K562 (cell line): ENCODE measurements at regions not wholly inside any gene's neighbourhood (a gene's known extent, or its start where the extent isn't known, plus 50 kb on each side); places are given as distances from the start of the nearest gene placed in this dataset.

ENCODE experiments used
- CTCF ChIP-seq, 3 experiments: IDR thresholded peaks in 2 of 3; conservative IDR thresholded peaks in 1 of 3; 2 replicates each; pipeline ENCODE4 v1.5.1; 2011 to 2012; ENCODE audit warnings: low read length in 3 of 3, mild to moderate bottlenecking in 3 of 3, control low read depth in 2 of 3, improper control_type of control experiment in 1 of 3, inconsistent platforms in 1 of 3, low read depth in 1 of 3, mixed read lengths in 1 of 3, moderate library complexity in 1 of 3; ENCODE audit not compliant: insufficient read depth in 2 of 3
- FOXA1 ChIP-seq: fragments of 450-650 bp; IDR thresholded peaks from 2 replicates; pipeline ENCODE4 v1.6.1; 2016; ENCODE audit warnings: mild to moderate bottlenecking, borderline replicate concordance
- FOXA3 ChIP-seq, 2 experiments: fragments of 450-650 bp in 1 of 2; sonication (generic) in 1 of 2; formaldehyde crosslinking; IDR thresholded peaks in 1 of 2; conservative IDR thresholded peaks in 1 of 2; 2 replicates each; pipeline versions ENCODE4 v1.4.0 to v1.8.0; 2020 to 2022; ENCODE audit warnings: mild to moderate bottlenecking in 2 of 2, missing genetic modification reagents in 1 of 2
- ID3 ChIP-seq, 2 experiments: fragments of 250-450 bp in 1 of 2; fragments of 450-650 bp in 1 of 2; sonication (Bioruptor Pico) in 1 of 2; IDR thresholded peaks; 2 replicates each; pipeline versions ENCODE4 v1.6.1 to v1.8.0; 2016 to 2021; ENCODE audit warnings: mild to moderate bottlenecking in 2 of 2, moderate library complexity in 2 of 2, missing compliant biosample characterization in 1 of 2, missing genetic modification characterization in 1 of 2
- MYC ChIP-seq, 2 experiments: fragments of 250-450 bp in 1 of 2; sonication (Bioruptor Pico) in 1 of 2; IDR thresholded peaks; 2 replicates each; pipeline versions ENCODE4 v1.5.1 to v1.6.1; 2012 to 2021; ENCODE audit warnings: low read depth in 2 of 2, borderline replicate concordance in 1 of 2, improper control_type of control experiment in 1 of 2, low read length in 1 of 2, mild to moderate bottlenecking in 1 of 2, moderate library complexity in 1 of 2
- MYNN ChIP-seq, 2 experiments: sonication (generic); formaldehyde crosslinking in 1 of 2; IDR thresholded peaks; 2 replicates each; pipeline versions ENCODE4 v1.5.0 to v1.6.1; 2016 to 2020; ENCODE audit warnings: antibody characterized with exemption in 1 of 2, missing genetic modification reagents in 1 of 2
- POLR2AphosphoS5 ChIP-seq: IDR thresholded peaks from 2 replicates; pipeline ENCODE4 v1.6.1; 2011; ENCODE audit warnings: mild to moderate bottlenecking, low read depth, low read length, moderate library complexity; ENCODE audit not compliant: control insufficient read depth, insufficient read depth
- RBM39 ChIP-seq: fragments of 200-400 bp; formaldehyde crosslinking; optimal IDR thresholded peaks from 2 replicates; pipeline ENCODE3; 2018; ENCODE audit warnings: low read depth, low read length
- ZNF609 ChIP-seq: sonication (generic); formaldehyde crosslinking; IDR thresholded peaks from 2 replicates; pipeline ENCODE4 v1.8.1; 2023; ENCODE audit warnings: missing genetic modification reagents, mild to moderate bottlenecking, borderline replicate concordance

DNA sequence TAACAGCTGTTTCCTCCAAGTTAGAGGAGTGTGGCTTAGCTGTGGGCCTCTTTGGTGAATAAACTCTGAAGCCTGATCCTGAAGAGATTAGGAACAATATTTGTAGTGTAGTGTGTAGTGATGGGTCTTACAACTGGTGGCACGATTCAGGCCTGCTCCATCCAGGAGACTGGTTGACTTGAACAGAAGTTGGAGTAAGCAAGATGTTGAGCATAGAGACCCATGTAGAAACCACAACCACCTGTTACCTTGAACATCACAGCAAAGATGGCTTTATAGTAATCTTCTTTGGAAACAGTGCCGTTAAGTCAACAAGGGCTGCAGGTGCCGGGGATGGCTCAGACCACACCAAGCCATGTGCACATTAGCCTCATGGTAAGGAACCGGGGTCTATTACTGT lies 74.2 kb upstream of the RASGRP1 start:
- no peak for TF ChIP-seq CTCF (IDR thresholded peaks at IDR 0.05 in 2 of 3, conservative IDR thresholded peaks at IDR 0.05 in 1 of 3; ENCODE audit: insufficient read depth in 2 of 3, low read depth in 1 of 3, low read length in 3 of 3)
- TF ChIP-seq FOXA3 (CRISPR knock-in tag; conservative IDR thresholded peaks at IDR 0.05 in 1 of 2, IDR thresholded peaks at IDR 0.05 in 1 of 2) = no peak
- TF ChIP-seq POLR2AphosphoS5 = no peak
- TF ChIP-seq MYNN (IDR thresholded peaks at IDR 0.05) = no peak
- TF ChIP-seq MYNN (CRISPR knock-in tag; IDR thresholded peaks at IDR 0.05) = no peak
- no peak for TF ChIP-seq RBM39
- no peak for TF ChIP-seq FOXA1
- no peak for TF ChIP-seq MYC (IDR thresholded peaks at IDR 0.05; ENCODE audit: low read depth, low read length)
- no peak for TF ChIP-seq MYC (CRISPR knock-in tag; IDR thresholded peaks at IDR 0.05; ENCODE audit: borderline replicate concordance, low read depth)
- no peak for TF ChIP-seq ZNF609 (CRISPR knock-in tag)
- no peak for TF ChIP-seq ID3 (CRISPR knock-in tag; IDR thresholded peaks at IDR 0.05)
- no peak for TF ChIP-seq ID3 (tag; IDR thresholded peaks at IDR 0.05)
